DOHH2 (cell line): ENCODE measurements at regions not wholly inside any gene's neighbourhood (a gene's known extent, or its start where the extent isn't known, plus 50 kb on each side); places are given as distances from the start of the nearest gene placed in this dataset.
"Not testable (repeated sequence)": the region's sequence is repeated elsewhere in the genome, so short reads cannot be mapped to it uniquely, and the experiment has no call there.

Source experiments
- H3F3A ChIP-seq: fragments of 200-600 bp; sonication (generic), shearing (Covaris generic); 2 replicates; pipeline ENCODE4 v1.6.0; 2016; ENCODE audit warnings: antibody characterized with exemption, mild to moderate bottlenecking; ENCODE audit not compliant: control insufficient read depth, insufficient read depth
- H3K27ac ChIP-seq: fragments of 200-600 bp; sonication (generic); 2 replicates; pipeline ENCODE4 v1.5.1; 2014; ENCODE audit warnings: low read depth, mild to moderate bottlenecking, low read length, moderate library complexity
- H3K27me3 ChIP-seq: fragments of 200-600 bp; sonication (generic); 2 replicates; pipeline ENCODE4 v1.6.1; 2014; ENCODE audit warnings: mild to moderate bottlenecking, low read length, mixed read lengths; ENCODE audit not compliant: control insufficient read depth
- H3K36me3 ChIP-seq: fragments of 200-600 bp; sonication (generic); 2 replicates; pipeline ENCODE4 v1.6.1; 2014; ENCODE audit warnings: mild to moderate bottlenecking, low read length, moderate library complexity, mixed read lengths; ENCODE audit not compliant: control insufficient read depth
- H3K4me1 ChIP-seq: fragments of 200-600 bp; sonication (generic); 2 replicates; pipeline ENCODE4 v1.6.1; 2014; ENCODE audit warnings: mild to moderate bottlenecking, low read length, mixed read lengths; ENCODE audit not compliant: control insufficient read depth
- H3K4me2 ChIP-seq: fragments of 200-600 bp; sonication (generic); 2 replicates; pipeline ENCODE4 v1.6.0; 2014; ENCODE audit warnings: mild to moderate bottlenecking, low read length, moderate library complexity
- H3K4me3 ChIP-seq: fragments of 200-600 bp; sonication (generic); 2 replicates; pipeline ENCODE4 v1.5.1; 2014; ENCODE audit warnings: mild to moderate bottlenecking, low read length, mixed read lengths
- H3K79me2 ChIP-seq: fragments of 200-600 bp; sonication (generic); 2 replicates; pipeline ENCODE4 v1.6.1; 2014; ENCODE audit warnings: mild to moderate bottlenecking, low read length, mixed read lengths; ENCODE audit not compliant: control insufficient read depth
- H3K9me2 ChIP-seq: fragments of 200-600 bp; sonication (generic); replicated peaks from 2 replicates; pipeline ENCODE4 v1.6.1; 2014; ENCODE audit warnings: mild to moderate bottlenecking, low read length, mixed read lengths; ENCODE audit not compliant: control insufficient read depth
- H3K9me3 ChIP-seq: fragments of 200-600 bp; sonication (generic); 2 replicates; pipeline ENCODE4 v1.6.1; 2014; ENCODE audit warnings: antibody characterized with exemption, low read length, mixed read lengths; ENCODE audit not compliant: control insufficient read depth, insufficient read depth
- H4K20me1 ChIP-seq: fragments of 200-600 bp; sonication (generic); 2 replicates; pipeline ENCODE4 v1.6.0; 2014; ENCODE audit warnings: low read depth, mild to moderate bottlenecking, antibody characterized with exemption, low read length, moderate library complexity; ENCODE audit not compliant: control insufficient read depth, insufficient read depth
- EZH2phosphoT487 ChIP-seq: fragments of 200-600 bp; sonication (generic); IDR thresholded peaks from 2 replicates; pipeline ENCODE4 v1.6.1; 2017; ENCODE audit warnings: borderline replicate concordance, mild to moderate bottlenecking, antibody characterized with exemption, low read length, moderate library complexity, mixed read lengths
- TF ChIP-seq, protein P1 (sequence below): fragments of 200-600 bp; sonication (generic); IDR thresholded peaks from one replicate; pipeline ENCODE4 v1.5.1; 2014; ENCODE audit warnings: antibody characterized with exemption, mild to moderate bottlenecking, low read depth, low read length; ENCODE audit not compliant: poor library complexity, severe bottlenecking

DNA sequence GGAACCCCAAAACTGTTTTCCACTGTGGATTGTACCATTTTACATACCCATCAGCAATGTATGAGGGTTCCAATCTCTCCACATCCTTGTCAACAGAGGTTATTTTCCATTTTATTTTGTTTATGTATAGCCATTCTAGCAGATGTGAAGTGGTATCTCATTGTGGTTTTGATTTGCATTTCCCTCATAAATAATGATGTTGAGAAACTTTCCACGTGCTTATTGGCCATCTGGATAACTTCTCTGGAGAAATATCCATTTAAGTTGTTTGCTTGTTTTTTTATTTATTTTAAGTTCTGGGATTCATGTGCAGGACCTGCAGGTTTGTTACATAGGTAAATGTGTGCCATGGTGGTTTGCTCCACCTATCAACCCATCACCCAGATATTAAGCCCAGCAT is 280.2 kb upstream of the USP25 start:
- H4K20me1 ChIP-seq, result no peaks in the 10 kb centered on the region
- no peak overlapping the region for H3K4me3 ChIP-seq
- H3K27me3 ChIP-seq, result no peaks in the 10 kb centered on the region
- H3K4me2 ChIP-seq, result no peak overlapping the region
- H3K9me2 ChIP-seq, result no peaks in the 10 kb centered on the region
- H3K27ac ChIP-seq, result no peak overlapping the region
- no peaks in the 10 kb centered on the region for H3K4me1 ChIP-seq
- no peaks in the 10 kb centered on the region for H3K79me2 ChIP-seq
- H3K9me3 ChIP-seq, result no peaks in the 10 kb centered on the region
- H3F3A ChIP-seq, result no peaks in the 10 kb centered on the region
- H3K36me3 ChIP-seq, result no peaks in the 10 kb centered on the region
- TF ChIP-seq, protein P1, sequence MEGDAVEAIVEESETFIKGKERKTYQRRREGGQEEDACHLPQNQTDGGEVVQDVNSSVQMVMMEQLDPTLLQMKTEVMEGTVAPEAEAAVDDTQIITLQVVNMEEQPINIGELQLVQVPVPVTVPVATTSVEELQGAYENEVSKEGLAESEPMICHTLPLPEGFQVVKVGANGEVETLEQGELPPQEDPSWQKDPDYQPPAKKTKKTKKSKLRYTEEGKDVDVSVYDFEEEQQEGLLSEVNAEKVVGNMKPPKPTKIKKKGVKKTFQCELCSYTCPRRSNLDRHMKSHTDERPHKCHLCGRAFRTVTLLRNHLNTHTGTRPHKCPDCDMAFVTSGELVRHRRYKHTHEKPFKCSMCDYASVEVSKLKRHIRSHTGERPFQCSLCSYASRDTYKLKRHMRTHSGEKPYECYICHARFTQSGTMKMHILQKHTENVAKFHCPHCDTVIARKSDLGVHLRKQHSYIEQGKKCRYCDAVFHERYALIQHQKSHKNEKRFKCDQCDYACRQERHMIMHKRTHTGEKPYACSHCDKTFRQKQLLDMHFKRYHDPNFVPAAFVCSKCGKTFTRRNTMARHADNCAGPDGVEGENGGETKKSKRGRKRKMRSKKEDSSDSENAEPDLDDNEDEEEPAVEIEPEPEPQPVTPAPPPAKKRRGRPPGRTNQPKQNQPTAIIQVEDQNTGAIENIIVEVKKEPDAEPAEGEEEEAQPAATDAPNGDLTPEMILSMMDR, result no peak
- no peak for TF ChIP-seq EZH2phosphoT487

DNA sequence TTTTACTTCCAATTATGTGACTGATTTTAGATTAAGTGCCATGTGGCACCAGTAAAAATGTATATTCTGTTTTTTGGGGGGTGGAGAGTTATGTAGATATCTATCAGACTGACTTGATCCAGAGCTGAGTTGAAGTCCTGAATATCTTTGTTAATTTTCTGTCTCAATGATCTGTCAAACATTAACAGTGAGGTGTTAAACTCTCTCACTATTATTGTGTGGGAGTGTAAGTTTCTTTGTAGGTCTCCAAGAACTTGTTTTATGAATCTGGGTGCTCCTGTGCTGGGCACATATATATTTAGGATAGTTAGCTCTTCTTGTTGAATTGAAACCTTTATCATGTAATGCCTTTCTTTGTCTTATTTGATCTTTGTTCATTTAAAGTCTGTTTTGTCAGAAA is 276.5 kb upstream of the USP25 start:
- TF ChIP-seq, protein P1, result no peak
- no peak for TF ChIP-seq EZH2phosphoT487
- no peaks in the 10 kb centered on the region for H3K36me3 ChIP-seq

DNA sequence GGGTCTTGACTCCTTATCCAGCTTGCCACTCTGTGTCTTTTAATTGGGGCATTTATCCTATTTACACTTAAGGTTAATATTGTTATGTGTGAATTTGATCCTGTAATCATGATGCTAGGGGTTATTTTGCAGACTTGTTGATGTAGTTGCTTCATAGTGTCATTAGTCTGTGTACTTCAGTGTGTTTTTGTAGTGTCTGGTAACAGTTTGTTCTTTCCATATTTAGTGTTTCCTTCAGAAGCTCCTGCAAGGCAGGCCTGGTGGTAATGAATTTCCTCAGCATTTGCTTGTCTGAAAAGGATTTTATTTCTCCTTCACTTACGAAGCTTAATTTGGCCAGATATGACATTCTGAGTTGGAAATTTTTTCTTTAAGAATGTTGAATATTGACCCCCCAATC is 276.0 kb upstream of the USP25 start:
- H3K9me3 ChIP-seq, H3K27ac ChIP-seq: not testable (repeated sequence)

More for the DNA sequence above, 276.5 kb upstream of the USP25 start:
- H3K4me3 ChIP-seq, result no peak overlapping the region
- no peaks in the 10 kb centered on the region for H3F3A ChIP-seq
- no peaks in the 10 kb centered on the region for H3K27me3 ChIP-seq
- H4K20me1 ChIP-seq, result no peaks in the 10 kb centered on the region
- H3K4me2 ChIP-seq, result no peak overlapping the region
- H3K9me3 ChIP-seq, result no peaks in the 10 kb centered on the region; the same call in 1 of the 2 replicates
- no peaks in the 10 kb centered on the region for H3K9me2 ChIP-seq
- H3K4me1 ChIP-seq, result no peaks in the 10 kb centered on the region
- H3K27ac ChIP-seq, result no peak overlapping the region
- no peaks in the 10 kb centered on the region for H3K79me2 ChIP-seq

DNA sequence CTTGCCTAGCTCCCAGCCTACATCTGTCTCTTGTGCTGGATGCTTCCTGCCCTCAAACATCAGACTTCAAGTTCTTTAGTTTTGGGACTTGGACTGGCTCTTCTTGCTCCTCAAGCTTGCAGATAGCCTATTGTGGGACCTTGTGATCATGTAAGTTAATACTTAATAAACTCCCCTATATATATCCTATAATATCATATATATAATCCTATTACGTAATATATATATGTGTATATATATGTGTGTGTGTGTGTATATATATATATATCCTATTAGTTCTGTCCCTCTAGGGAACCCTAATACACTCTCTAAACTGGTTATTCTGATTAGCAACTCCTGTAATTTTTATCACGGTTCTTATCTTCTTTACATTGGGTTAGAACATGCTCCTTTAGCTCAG is 274.9 kb upstream of the USP25 start:
- H3K27me3 ChIP-seq, H3K9me3 ChIP-seq: not testable (repeated sequence)

More for the DNA sequence above, 276.0 kb upstream of the USP25 start:
- not testable (repeated sequence) for H3K4me1 ChIP-seq, H4K20me1 ChIP-seq, H3F3A ChIP-seq, H3K9me2 ChIP-seq, H3K27me3 ChIP-seq, H3K4me3 ChIP-seq, H3K79me2 ChIP-seq, H3K36me3 ChIP-seq, H3K4me2 ChIP-seq

More for the DNA sequence above, 274.9 kb upstream of the USP25 start:
- H3K79me2 ChIP-seq, H3F3A ChIP-seq, H3K4me2 ChIP-seq, H3K9me2 ChIP-seq, H3K27ac ChIP-seq, H4K20me1 ChIP-seq, H3K4me3 ChIP-seq, H3K4me1 ChIP-seq, H3K36me3 ChIP-seq: not testable (repeated sequence)
